ENCODE measurements at regions not wholly inside any gene's neighbourhood (a gene's known extent, or its start where the extent isn't known, plus 50 kb on each side); places are given as distances from the start of the nearest gene placed in this dataset.
A peak's percentile ranks its signal among the peaks of the same experiment; 100 is the strongest.

DNA sequence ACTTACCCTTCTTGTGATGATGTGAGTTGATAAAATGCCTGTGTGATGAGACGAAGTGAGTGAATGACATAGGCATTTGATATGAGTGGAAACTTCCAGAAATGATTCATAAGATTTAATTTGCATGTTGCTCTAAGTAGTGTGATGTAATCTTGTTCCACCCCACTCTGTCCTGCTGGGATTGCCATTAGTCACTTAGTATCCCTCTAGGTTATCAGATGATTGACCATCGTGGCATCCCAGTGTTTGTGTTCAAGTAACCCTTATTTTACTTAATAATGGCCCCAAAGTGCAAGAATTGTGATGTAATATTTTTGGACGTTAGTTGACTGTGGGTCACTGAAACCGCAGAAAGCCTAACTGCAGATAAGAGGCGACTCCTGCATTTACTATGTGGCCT, 214.4 kb upstream of the DIO2 start:
- Histone ChIP-seq H3K27me3 (no peaks in the 10 kb centered on the region), H3K4me3 (no peak overlapping the region), H3K27ac (peak overlapping the region in 2 of 10 donors; percentile 40 to 41), H3K36me3 (no peaks in the 10 kb centered on the region), H3K9me3 (no peaks in the 10 kb centered on the region), H3K4me1 (no peaks in the 10 kb centered on the region)
- DNase-seq = no peak
- ATAC-seq = peak in 7 of 8 donors; percentile 65 to 98 (median 73)
- TF ChIP-seq, protein P1, sequence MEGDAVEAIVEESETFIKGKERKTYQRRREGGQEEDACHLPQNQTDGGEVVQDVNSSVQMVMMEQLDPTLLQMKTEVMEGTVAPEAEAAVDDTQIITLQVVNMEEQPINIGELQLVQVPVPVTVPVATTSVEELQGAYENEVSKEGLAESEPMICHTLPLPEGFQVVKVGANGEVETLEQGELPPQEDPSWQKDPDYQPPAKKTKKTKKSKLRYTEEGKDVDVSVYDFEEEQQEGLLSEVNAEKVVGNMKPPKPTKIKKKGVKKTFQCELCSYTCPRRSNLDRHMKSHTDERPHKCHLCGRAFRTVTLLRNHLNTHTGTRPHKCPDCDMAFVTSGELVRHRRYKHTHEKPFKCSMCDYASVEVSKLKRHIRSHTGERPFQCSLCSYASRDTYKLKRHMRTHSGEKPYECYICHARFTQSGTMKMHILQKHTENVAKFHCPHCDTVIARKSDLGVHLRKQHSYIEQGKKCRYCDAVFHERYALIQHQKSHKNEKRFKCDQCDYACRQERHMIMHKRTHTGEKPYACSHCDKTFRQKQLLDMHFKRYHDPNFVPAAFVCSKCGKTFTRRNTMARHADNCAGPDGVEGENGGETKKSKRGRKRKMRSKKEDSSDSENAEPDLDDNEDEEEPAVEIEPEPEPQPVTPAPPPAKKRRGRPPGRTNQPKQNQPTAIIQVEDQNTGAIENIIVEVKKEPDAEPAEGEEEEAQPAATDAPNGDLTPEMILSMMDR (IDR thresholded peaks at IDR 0.05) = no peak
- intact Hi-C loops (cut with DNase I) = no loop called here
- WGBS, 2 donors = 56 to 67% methylated on average over 5 of the region's 5 CpGs

DNA sequence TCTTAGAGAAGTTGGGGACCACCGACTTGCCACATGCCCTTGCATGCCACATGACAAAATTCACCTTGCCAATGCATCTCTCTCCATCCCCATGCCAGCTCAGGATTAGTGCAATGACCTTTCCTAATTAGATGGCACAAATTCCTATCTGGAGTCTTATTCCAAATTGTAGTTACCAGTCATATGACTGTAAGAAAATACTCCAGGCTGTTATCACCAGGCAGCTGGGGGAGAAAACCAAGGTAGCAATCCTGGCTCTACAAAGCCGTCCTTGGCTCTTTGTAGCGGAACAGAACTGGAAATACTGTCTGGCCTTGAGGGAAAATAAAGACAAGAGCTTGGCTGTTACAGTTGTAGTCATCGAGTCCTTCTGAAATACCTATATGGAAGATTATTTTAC, 208.5 kb upstream of the DIO2 start:
- no peak overlapping the region for H3K4me3 ChIP-seq
- intact Hi-C loops (cut with DNase I) = no loop called here
- ATAC-seq (no peak), DNase-seq (no peak)
- H3K36me3 ChIP-seq = no peaks in the 10 kb centered on the region
- 74% methylated on average over 4 of the region's 4 CpGs for WGBS, 2 donors
- H3K4me1 ChIP-seq = no peaks in the 10 kb centered on the region
- no peaks in the 10 kb centered on the region for H3K9me3 ChIP-seq
- TF ChIP-seq, protein P1 (IDR thresholded peaks at IDR 0.05) = no peak
- no peaks in the 10 kb centered on the region for H3K27me3 ChIP-seq
- H3K27ac ChIP-seq = no peak overlapping the region

DNA sequence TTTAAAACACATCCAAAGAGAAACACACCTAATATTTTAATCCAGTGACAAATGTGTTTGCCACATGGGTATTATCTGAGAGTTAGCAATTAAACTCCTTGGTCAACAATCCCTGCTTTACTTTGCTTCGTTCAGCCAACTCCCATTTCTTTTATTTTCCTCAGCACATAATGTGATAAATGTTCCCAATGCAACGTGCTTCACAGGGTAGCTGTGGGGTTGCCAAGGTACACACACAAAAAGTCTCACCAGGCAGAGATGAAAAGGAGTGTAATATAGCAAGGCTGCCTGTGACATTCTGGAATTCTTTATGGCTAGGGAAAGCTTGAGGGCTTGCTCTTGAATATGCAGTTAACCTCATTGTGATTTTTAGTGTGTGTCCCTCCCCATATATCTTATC, 208.0 kb upstream of the DIO2 start:
- ATAC-seq (no peak), DNase-seq (no peak)
- Histone ChIP-seq H3K4me1 (no peaks in the 10 kb centered on the region), H3K4me3 (no peak overlapping the region), H3K36me3 (no peaks in the 10 kb centered on the region), H3K27me3 (no peaks in the 10 kb centered on the region), H3K27ac (no peak overlapping the region), H3K9me3 (no peaks in the 10 kb centered on the region)
- intact Hi-C loops (cut with DNase I) = no loop called here
- TF ChIP-seq, protein P1 (IDR thresholded peaks at IDR 0.05) = no peak
- WGBS, 2 donors = 48 to 58% methylated on average over 2 of the region's 2 CpGs

DNA sequence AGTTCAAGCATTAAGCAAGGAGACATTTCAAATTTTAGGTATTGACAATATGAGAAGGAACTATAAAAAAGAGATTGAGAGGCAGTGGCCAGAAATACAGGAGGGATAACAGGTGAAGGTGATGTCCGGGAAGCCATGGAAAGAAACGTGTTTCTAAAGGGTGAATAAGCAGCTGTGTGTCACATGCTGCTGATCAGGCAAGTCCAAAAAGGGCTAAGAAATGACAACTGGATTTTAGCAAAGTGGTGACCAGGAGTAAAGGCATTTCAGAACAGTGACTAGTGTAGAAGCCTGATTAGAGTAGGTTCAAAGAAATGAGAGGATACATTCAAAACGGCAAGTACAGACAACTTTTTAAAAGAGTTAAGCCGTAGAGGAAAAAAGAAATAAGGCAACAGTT, 204.3 kb upstream of the DIO2 start:
- Histone ChIP-seq H3K36me3 (no peaks in the 10 kb centered on the region), H3K27me3 (no peaks in the 10 kb centered on the region), H3K27ac (no peak overlapping the region), H3K4me3 (no peak overlapping the region), H3K9me3 (no peaks in the 10 kb centered on the region), H3K4me1 (no peaks in the 10 kb centered on the region)
- DNase-seq = no peak
- 90 to 92% methylated on average over 4 of the region's 4 CpGs for WGBS, 2 donors
- no peak for ATAC-seq
- TF ChIP-seq, protein P1 (IDR thresholded peaks at IDR 0.05) = no peak
- intact Hi-C loops (cut with DNase I) = no loop called here

DNA sequence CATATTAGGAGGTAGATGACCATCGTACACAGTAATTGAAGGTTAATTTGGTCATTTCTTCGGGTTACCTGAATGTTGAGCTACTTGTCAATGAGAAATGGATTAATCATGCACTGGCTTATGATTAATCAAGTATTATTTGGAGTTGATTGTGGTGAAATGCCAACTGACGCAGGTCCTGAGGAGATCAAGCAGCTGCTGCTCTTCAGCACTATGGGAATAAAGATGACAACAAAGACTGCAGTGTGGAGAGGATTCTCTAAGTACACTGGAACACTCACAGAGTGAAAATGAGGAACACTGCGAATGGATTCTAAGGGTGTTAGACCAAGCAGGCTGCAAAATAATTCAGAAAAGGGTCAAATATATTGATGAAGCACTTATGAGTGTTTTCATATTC, 202.8 kb upstream of the DIO2 start:
- TF ChIP-seq, protein P1 (IDR thresholded peaks at IDR 0.05) = no peak
- ATAC-seq (no peak), DNase-seq (no peak)
- Histone ChIP-seq H3K36me3 (no peaks in the 10 kb centered on the region), H3K4me3 (no peak overlapping the region), H3K27me3 (no peaks in the 10 kb centered on the region), H3K27ac (no peak overlapping the region), H3K9me3 (no peaks in the 10 kb centered on the region), H3K4me1 (no peaks in the 10 kb centered on the region)
- WGBS, 2 donors = 89% methylated on average over 4 of the region's 4 CpGs
- intact Hi-C loops (cut with DNase I) = no loop called here

All from heart right ventricle (tissue), 16 donors.